HG03565 (cell line): ENCODE measurements at regions not wholly inside any gene's neighbourhood (a gene's known extent, or its start where the extent isn't known, plus 50 kb on each side); places are given as distances from the start of the nearest gene placed in this dataset.
"Not testable (repeated sequence)": the region's sequence is repeated elsewhere in the genome, so short reads cannot be mapped to it uniquely, and the experiment has no call there.

Experiments
- ATAC-seq: cut with Tn5 transposase; IDR thresholded peaks from one replicate; pipeline ENCODE4 v1.9.1; 2021; ENCODE audit warnings: mild to moderate bottlenecking, moderate library complexity; ENCODE audit not compliant: unreplicated experiment

DNA sequence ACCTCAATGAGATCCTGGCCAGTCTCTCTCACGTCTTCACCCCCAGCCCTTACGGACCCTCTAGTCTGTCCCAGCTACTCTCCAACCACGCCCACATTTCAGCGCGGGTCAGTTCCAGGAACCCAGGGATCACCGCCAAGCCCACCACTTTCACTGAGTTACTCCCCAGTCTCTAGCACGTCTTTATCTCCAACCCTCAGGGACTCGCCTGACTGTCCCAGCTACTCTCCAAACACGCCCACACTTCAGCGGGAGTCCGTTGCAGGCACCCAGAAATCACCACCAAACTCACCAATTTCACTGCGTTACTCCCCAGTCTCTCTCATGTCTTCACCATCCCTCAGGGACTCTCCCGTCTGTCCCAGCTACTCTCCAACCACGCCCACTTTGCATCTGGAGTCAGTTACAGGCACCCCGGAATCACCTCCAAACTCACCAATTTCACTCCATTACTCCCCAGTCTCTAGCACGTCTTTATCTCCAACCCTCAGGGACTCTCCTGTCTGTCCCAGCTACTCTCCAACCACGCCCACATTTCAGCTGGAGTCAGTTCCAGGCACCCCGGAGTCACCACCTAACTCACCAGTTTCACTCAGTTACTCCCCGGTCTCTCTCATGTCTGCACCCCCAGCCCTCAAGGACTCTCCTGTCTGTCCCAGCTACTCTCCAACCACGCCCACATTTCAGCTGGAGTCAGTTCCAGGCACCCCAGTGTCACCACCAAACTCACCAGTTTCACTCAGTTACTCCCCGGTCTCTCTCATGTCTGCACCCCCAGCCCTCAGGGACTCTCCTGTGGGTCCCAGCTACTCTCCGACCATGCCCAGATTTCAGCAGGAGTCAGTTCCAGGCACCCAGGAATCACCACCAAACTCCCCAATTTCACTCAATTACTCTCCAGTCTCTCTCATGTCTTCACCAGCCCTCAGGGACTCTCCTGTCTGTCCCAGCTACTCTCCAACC lies 336.8 kb downstream of the CWH43 start:
- not testable (repeated sequence) for ATAC-seq

DNA sequence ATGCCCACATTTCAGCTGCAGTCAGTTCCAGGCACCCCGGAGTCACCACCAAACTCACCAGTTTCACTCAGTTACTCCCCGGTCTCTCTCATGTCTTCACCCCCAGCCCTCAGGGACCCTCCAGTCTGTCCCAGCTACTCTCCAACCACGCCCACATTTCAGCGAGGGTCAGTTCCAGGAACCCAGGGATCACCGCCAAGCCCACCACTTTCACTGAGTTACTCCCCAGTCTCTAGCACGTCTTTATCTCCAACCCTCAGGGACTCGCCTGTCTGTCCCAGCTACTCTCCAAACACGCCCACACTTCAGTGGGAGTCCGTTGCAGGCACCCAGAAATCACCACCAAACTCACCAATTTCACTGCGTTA lies 337.5 kb downstream of the CWH43 start:
- ATAC-seq: not testable (repeated sequence)
